ENCODE measurements at regions not wholly inside any gene's neighbourhood (a gene's known extent, or its start where the extent isn't known, plus 50 kb on each side); places are given as distances from the start of the nearest gene placed in this dataset.

GRCh38 chr2:59206361-59206760 is 965.2 kb upstream of the FANCL start:
- no peak overlapping the region for H3K4me3 ChIP-seq (ENCODE audit: low read length)

GRCh38 chr2:59204040-59204439 is 962.9 kb upstream of the FANCL start:
- no peaks in the 10 kb centered on the region for H3F3A ChIP-seq (ENCODE audit: insufficient read depth, low read length)
- H3K36me3 ChIP-seq (replicated peaks; ENCODE audit: insufficient read depth, low read length): no peaks in the 10 kb centered on the region
- no peaks in the 10 kb centered on the region for H4K20me1 ChIP-seq (ENCODE audit: insufficient read depth, low read length)
- H3K4me1 ChIP-seq (ENCODE audit: low read length): no peaks in the 10 kb centered on the region
- H3K9me2 ChIP-seq (replicated peaks; ENCODE audit: insufficient read depth, low read length): no peaks in the 10 kb centered on the region
- H3K27me3 ChIP-seq (replicated peaks; ENCODE audit: insufficient read depth, low read length): no peaks in the 10 kb centered on the region
- H3K79me2 ChIP-seq (ENCODE audit: low read length): no peaks in the 10 kb centered on the region
- no peak overlapping the region for H3K4me2 ChIP-seq (ENCODE audit: low read depth, low read length)
- no peak overlapping the region for H3K27ac ChIP-seq (ENCODE audit: low read length)
- no peaks in the 10 kb centered on the region for H3K9me3 ChIP-seq (replicated peaks; ENCODE audit: insufficient read depth, low read length)
- DNase-seq: no peak
- TF ChIP-seq CTCF (IDR thresholded peaks at IDR 0.05; ENCODE audit: low read length) (no peak), EZH2 (optimal IDR thresholded peaks at IDR 0.05; ENCODE audit: low read depth, low read length) (no peak), EZH2phosphoT487 (IDR thresholded peaks at IDR 0.05; ENCODE audit: low read length) (no peak)
- no peak overlapping the region for H3K4me3 ChIP-seq (ENCODE audit: low read length)
- no peak overlapping the region for H3K9ac ChIP-seq (ENCODE audit: low read length)
- H2AFZ ChIP-seq (ENCODE audit: low read length): no peak overlapping the region

More at GRCh38 chr2:59206361-59206760, 965.2 kb upstream of the FANCL start:
- Histone ChIP-seq H3K4me2 (ENCODE audit: low read depth, low read length) (no peak overlapping the region), H3K27me3 (replicated peaks; ENCODE audit: insufficient read depth, low read length) (no peaks in the 10 kb centered on the region), H4K20me1 (ENCODE audit: insufficient read depth, low read length) (no peaks in the 10 kb centered on the region), H3K79me2 (ENCODE audit: low read length) (no peaks in the 10 kb centered on the region), H3F3A (ENCODE audit: insufficient read depth, low read length) (no peaks in the 10 kb centered on the region), H2AFZ (ENCODE audit: low read length) (no peak overlapping the region), H3K9me2 (replicated peaks; ENCODE audit: insufficient read depth, low read length) (no peaks in the 10 kb centered on the region), H3K4me1 (ENCODE audit: low read length) (no peaks in the 10 kb centered on the region), H3K9ac (ENCODE audit: low read length) (no peak overlapping the region), H3K9me3 (replicated peaks; ENCODE audit: insufficient read depth, low read length) (no peaks in the 10 kb centered on the region), H3K27ac (ENCODE audit: low read length) (no peak overlapping the region), H3K36me3 (replicated peaks; ENCODE audit: insufficient read depth, low read length) (no peaks in the 10 kb centered on the region)
- TF ChIP-seq EZH2phosphoT487 (IDR thresholded peaks at IDR 0.05; ENCODE audit: low read length) (no peak), CTCF (IDR thresholded peaks at IDR 0.05; ENCODE audit: low read length) (no peak), EZH2 (optimal IDR thresholded peaks at IDR 0.05; ENCODE audit: low read depth, low read length) (no peak)
- no peak for DNase-seq

- Histone ChIP-seq H3K27ac (ENCODE audit: low read length) (no peak overlapping the region), H3K79me2 (ENCODE audit: low read length) (no peaks in the 10 kb centered on the region), H3K9ac (ENCODE audit: low read length) (no peak overlapping the region), H3K4me2 (ENCODE audit: low read depth, low read length) (no peak overlapping the region), H3K9me2 (replicated peaks; ENCODE audit: insufficient read depth, low read length) (no peaks in the 10 kb centered on the region), H2AFZ (ENCODE audit: low read length) (no peak overlapping the region), H3K4me3 (ENCODE audit: low read length) (no peak overlapping the region), H4K20me1 (ENCODE audit: insufficient read depth, low read length) (no peaks in the 10 kb centered on the region), H3K36me3 (replicated peaks; ENCODE audit: insufficient read depth, low read length) (no peaks in the 10 kb centered on the region), H3K27me3 (replicated peaks; ENCODE audit: insufficient read depth, low read length) (no peaks in the 10 kb centered on the region), H3F3A (ENCODE audit: insufficient read depth, low read length) (no peaks in the 10 kb centered on the region), H3K4me1 (ENCODE audit: low read length) (no peaks in the 10 kb centered on the region), H3K9me3 (replicated peaks; ENCODE audit: insufficient read depth, low read length) (no peaks in the 10 kb centered on the region)
- no peak for DNase-seq
- TF ChIP-seq EZH2phosphoT487 (IDR thresholded peaks at IDR 0.05; ENCODE audit: low read length) (no peak), CTCF (IDR thresholded peaks at IDR 0.05; ENCODE audit: low read length) (no peak), EZH2 (optimal IDR thresholded peaks at IDR 0.05; ENCODE audit: low read depth, low read length) (no peak)
Observed at GRCh38 chr2:59196491-59196890, 955.4 kb upstream of the FANCL start.

Data from MM.1S (cell line).